Peyer's patch (tissue), 4 donors: ENCODE measurements at regions not wholly inside any gene's neighbourhood (a gene's known extent, or its start where the extent isn't known, plus 50 kb on each side); places are given as distances from the start of the nearest gene placed in this dataset.

Experiments
- CTCF ChIP-seq, 6 experiments: fragments of 450-650 bp in 4 of 6; fragments of 200-600 bp in 2 of 6; sonication (generic) in 1 of 6; IDR thresholded peaks; one replicate each; pipeline ENCODE4 v1.5.1; 2017 to 2019; ENCODE audit warnings: antibody characterized with exemption in 6 of 6, mild to moderate bottlenecking in 3 of 6, moderate library complexity in 1 of 6
- POLR2A ChIP-seq, 2 donors: fragments of 450-650 bp; IDR thresholded peaks; one replicate each; pipeline ENCODE4 v1.5.1; 2017; ENCODE audit warnings: antibody characterized with exemption in 2 of 2, mild to moderate bottlenecking in 2 of 2, moderate library complexity in 2 of 2

GRCh38 chr20:6606651-6607050 is 160.8 kb upstream of the BMP2 start:
- TF ChIP-seq CTCF (IDR thresholded peaks at IDR 0.05) (no peak), POLR2A (IDR thresholded peaks at IDR 0.05) (no peak)
